NCI-H2196 treated with DMSO at 0.1 percent for 48 hours (cell line): ENCODE measurements at regions not wholly inside any gene's neighbourhood (a gene's known extent, or its start where the extent isn't known, plus 50 kb on each side); places are given as distances from the start of the nearest gene placed in this dataset.

Source experiments
- DNase-seq: peaks from one replicate; lab custom pipeline; 2025; ENCODE audit not compliant: unreplicated experiment; lab: John Stamatoyannopoulos, UW

GRCh38 chr17:6325741-6326140, 109.2 kb downstream of the AIPL1 start:
- no peak for DNase-seq

GRCh38 chr17:6325051-6325450, 109.9 kb downstream of the AIPL1 start:
- no peak for DNase-seq

- DNase-seq: no peak
Measured at GRCh38 chr17:6323626-6324356, 111.1 kb downstream of the AIPL1 start.

GRCh38 chr17:6322316-6322715, 112.6 kb downstream of the AIPL1 start:
- no peak for DNase-seq

- no peak for DNase-seq
Measured at GRCh38 chr17:6314311-6314710, 120.6 kb downstream of the AIPL1 start.

GRCh38 chr17:6313835-6314234, 121.1 kb downstream of the AIPL1 start:
- no peak for DNase-seq

- DNase-seq: no peak
Measured at GRCh38 chr17:6306820-6307219, 128.1 kb downstream of the AIPL1 start.

GRCh38 chr17:6305613-6306360, 129.1 kb downstream of the AIPL1 start:
- no peak for DNase-seq

GRCh38 chr17:6304894-6305612, 129.9 kb downstream of the AIPL1 start:
- DNase-seq: no peak

- no peak for DNase-seq
Measured at GRCh38 chr17:6303664-6304063, 131.3 kb downstream of the AIPL1 start.

- no peak for DNase-seq
Measured at GRCh38 chr17:6299275-6299674, 135.6 kb downstream of the AIPL1 start.

- no peak for DNase-seq
Measured at GRCh38 chr17:6297960-6298359, 137.0 kb downstream of the AIPL1 start.

- DNase-seq: no peak
Measured at GRCh38 chr17:6297119-6297518, 137.8 kb downstream of the AIPL1 start.

GRCh38 chr17:6290488-6291196, 144.3 kb downstream of the AIPL1 start:
- DNase-seq: no peak

- DNase-seq: no peak
Measured at GRCh38 chr17:6286233-6286632, 148.7 kb downstream of the AIPL1 start.

GRCh38 chr17:6285486-6285885, 149.4 kb downstream of the AIPL1 start:
- no peak for DNase-seq

GRCh38 chr17:6279659-6280058, 155.3 kb downstream of the AIPL1 start:
- DNase-seq: peak; percentile 36

GRCh38 chr17:6278376-6278775, 156.5 kb downstream of the AIPL1 start:
- DNase-seq: no peak

GRCh38 chr17:6276711-6277110, 158.2 kb downstream of the AIPL1 start:
- no peak for DNase-seq

- DNase-seq: no peak
Measured at GRCh38 chr17:6274310-6274709, 160.6 kb downstream of the AIPL1 start.

GRCh38 chr17:6269478-6269877, 165.4 kb downstream of the AIPL1 start:
- DNase-seq: no peak
